Glomerular visceral epithelial cell (primary cell): ENCODE measurements at regions not wholly inside any gene's neighbourhood (a gene's known extent, or its start where the extent isn't known, plus 50 kb on each side); places are given as distances from the start of the nearest gene placed in this dataset.
"Not testable (repeated sequence)": the region's sequence is repeated elsewhere in the genome, so short reads cannot be mapped to it uniquely, and the experiment has no call there.

Source experiments
- DNase-seq: peaks from one replicate; pipeline ENCODE4 v3.0.0-alpha.2; 2016; ENCODE audit errors: extremely low spot score

DNA sequence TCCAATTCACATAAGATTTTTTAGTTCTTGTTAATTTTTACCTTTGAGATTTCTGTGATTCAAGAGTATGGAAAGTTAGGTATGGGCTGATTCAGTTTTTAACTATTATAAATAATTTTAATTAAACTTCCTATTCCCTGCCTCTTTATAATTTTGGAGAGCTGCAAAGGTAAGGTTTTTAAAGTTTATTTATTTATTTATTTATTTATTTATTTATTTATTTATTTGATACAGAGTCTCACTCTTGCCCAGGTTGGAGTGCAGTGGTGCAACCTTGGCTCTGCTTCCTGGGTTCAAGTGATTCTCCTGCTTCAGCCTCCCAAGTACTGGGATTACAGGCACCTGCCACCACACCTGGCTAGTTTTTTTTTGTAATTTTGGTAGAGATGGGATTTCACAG lies 215.5 kb upstream of the FIGN start:
- no peak for DNase-seq

GRCh38 chr2:163949693-163950092 lies 213.9 kb upstream of the FIGN start:
- no peak for DNase-seq

DNA sequence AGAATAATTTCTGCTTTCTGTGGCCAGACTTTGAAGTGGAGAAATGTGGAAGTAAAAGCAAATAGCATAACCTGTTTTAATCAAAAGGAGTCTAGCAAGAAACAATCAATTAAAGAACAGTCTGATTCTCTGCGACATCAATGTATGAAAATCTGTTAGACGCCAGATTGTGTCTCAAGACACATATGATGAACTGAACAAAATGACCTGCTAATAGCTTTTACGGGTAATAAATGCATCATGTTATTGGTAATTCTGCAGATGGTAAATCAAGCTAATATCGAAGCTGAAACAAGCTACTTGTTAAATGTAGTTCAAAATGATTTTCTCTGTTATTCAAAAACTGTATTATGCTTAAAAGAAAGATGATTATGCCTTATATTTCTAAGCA lies 208.5 kb upstream of the FIGN start:
- DNase-seq = no peak

DNA sequence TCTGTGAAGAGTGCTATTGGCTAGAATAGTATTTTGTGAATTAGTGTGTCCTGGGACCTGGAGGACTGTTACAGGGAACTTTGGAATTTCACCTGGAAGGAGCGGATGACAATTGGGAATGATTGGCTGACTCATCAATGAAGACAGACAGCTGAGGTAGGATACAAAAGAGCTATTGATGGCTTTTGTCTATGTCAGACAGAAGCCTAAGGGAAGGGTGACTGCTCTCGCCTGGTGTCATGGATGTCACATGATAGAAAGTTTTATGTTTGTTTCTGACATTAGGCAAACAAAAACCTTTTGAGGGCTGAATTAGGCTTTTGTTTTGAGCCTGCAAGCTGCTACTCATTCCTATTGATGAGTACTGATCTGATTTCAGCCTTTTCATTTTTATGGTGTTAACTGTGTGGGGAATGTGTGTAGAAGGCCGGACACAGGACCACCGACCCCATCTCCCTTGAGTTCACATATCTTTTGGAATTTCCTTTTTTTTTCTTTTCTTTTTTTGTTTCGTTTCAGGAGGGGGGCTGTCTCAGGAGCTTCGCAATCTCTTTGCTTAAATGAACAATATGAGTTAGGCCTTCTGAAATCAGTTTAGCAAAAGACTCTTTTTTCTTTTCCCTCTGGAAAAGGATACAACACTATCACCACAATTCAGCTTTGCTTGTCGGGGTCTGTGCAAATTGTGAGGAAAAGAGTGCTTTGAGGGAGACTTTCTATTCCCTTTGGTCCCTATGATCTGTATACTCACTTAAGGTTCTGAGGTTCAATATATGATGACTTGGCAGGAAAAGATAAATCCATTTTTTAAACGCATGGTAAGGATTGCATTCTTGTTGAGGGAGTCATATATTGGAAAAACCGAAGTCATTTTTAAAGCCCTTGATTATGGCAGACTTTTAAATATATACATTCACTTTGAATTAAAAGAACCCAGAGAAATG lies 207.9 kb upstream of the FIGN start:
- DNase-seq = no peak

DNA sequence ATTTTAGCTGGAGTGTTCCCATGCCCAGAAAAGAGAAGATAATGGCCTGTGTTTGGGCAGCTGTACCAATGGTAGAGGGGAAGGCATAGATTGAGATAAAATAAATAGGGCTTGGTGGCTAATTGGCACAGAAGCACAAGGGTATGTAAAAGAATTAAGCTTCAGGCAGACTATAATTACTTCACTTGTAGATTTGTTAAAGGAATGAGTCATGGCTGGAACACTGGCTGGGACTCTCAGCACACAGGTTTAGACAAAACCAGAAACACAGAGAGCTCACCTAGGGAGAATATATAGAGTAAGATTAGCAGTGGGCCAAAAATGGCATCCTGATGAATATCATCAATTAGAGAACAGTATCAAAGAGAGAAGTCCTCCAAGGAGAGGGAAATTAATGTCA lies 198.3 kb upstream of the FIGN start:
- no peak for DNase-seq

- DNase-seq = no peak
These were observed 183.9 kb upstream of the FIGN start for GRCh38 chr2:163919717-163920116.

DNA sequence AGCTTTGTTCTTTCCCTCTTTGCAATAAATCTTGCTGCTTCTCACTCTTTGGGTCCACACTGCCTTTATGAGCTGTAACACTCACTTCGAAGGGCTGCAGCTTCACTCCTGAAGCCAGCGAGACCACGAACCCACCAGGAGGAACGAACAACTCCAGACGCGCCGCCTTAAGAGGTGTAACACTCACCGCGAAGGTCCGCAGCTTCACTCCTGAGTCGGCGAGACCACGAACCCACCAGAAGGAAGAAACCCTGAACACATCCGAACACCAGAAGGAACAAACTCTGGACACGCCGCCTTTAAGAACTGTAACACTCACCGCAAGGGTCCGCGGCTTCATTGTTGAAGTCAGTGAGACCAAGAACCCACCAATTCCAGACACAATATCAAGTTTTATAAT lies 178.7 kb upstream of the FIGN start:
- not testable (repeated sequence) for DNase-seq

- DNase-seq = not testable (repeated sequence)
These were observed 177.7 kb upstream of the FIGN start for GRCh38 chr2:163913532-163913944.

DNA sequence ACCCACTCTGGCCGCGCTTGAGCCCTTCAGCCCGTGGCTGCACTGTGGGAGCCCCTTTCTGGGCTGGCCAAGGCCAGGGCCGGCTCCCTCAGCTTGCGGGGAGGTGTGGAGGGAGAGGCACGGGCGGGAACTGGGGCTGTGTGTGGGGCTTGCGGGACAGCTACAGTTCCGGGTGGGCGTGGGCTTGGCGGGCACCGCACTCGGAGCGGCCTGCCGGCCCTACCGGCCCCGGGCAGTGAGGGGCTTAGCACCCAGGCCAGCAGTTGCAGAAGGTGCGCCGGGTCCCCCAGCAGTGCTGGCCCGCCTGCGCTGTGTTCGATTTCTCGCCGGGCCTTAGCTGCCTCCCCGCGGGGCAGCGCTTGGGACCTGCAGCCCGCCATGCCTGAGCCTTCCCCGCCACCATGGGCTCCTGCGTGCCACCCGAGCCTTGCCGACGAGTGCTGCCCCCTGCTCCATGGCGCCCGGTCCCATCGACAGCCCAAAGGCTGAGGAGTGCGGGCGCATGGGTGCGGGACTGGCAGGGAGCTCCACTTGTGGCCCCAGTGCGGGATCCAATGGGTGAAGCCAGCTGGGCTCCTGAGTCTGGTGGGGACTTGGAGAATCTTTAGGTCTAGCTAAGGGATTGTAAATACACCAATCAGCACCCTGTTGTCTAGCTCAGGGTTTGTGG lies 173.7 kb upstream of the FIGN start:
- no peak for DNase-seq

GRCh38 chr2:163906410-163906809 lies 170.6 kb upstream of the FIGN start:
- no peak for DNase-seq

DNA sequence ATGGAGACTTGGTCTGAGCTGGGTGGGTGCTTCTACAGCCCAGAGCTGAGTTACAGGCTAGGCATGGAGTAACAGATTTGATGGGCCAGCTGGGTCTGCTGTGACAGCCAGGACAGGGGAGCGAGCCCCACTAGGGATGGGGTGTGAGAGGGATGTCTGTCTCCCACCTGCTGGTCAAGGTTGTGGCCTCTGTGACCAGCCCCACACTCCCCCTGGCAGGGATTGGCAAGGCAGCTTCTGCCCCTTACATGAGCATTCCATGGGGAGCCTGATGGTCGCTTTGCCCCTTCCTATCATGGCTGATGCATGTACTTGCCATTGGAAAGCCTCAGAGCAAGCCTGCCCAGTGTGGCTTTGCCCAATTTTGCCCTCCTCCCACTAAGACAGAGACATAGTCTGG lies 162.0 kb upstream of the FIGN start:
- DNase-seq = no peak

DNA sequence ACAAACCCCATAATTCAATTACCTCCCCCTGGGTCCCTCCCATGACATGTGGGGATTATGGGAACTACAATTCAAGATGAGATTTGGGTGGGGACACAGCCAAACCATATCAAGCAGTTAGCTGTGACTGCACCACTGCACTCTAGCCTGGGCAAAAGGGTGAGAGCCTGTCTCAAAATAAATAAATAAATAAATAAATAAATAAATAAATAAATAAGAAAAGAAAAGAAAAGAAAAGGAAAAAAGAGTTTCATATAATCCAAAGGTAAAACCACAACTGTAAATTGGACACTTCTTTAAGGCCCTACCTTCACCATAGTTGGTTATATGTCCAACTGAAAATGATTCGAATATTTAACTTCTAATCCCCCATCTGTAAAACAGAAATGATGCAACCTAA lies 157.6 kb upstream of the FIGN start:
- not testable (repeated sequence) for DNase-seq

- DNase-seq = no peak
These were observed 152.8 kb upstream of the FIGN start for GRCh38 chr2:163888591-163888990.

- DNase-seq = no peak
These were observed 151.4 kb upstream of the FIGN start for GRCh38 chr2:163887182-163887581.

DNA sequence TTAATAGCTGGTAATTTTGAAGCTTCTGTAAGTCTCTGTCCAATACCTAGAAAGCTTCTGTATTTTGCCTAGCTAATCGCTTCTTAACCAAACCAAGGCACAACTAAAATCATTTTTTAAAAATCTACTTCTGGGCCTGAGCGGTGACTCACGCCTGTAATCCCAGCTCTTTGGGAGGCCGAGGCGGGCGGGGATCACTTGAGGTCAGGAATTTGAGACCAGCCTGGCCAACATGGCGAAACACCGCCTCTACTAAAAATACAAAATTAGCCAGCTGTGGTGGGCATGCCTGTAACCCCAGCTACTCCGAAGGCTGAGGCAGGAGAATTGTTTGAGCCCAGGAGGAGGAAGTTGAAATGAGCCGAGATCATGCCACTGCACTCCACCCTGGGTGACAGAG lies 148.6 kb upstream of the FIGN start:
- no peak for DNase-seq

GRCh38 chr2:163878718-163879117 lies 142.9 kb upstream of the FIGN start:
- DNase-seq = peak; percentile 9

DNA sequence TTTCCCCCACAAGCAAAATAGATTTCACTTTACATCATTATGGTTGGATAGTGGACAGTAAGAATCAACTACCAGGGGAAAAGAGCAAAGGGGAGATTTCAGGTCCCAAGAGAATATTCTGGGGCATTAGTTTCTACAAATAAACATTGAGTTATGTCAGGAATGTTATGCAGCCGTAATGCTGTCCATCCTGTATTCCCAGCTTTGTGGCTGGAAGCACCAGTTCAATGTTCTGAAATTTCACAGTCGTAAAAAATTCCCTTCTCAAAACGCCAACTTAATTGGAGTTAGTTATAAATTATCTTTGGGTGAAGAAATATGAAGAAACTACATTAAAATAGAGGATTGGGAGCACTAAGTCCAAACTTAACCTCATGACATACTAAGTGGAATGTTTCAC lies 141.5 kb upstream of the FIGN start:
- peak; percentile 47 for DNase-seq

DNA sequence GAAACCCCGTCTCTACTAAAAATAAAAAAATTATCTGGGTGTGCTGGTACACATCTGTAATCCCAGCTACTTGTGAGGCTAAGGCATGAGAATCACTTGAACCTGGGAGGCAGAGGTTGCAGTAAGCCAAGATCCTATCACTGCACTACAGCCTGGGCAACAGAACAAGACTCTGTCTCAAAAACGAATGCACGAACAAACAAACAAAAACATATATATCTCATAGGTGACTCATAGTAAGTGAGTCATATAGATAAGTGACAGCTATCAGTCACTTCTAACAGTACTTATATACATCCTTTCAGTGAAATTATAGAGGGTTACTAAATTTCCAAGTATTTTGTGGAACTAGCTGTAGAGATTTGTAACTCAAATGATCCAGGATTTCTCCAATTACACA lies 127.3 kb upstream of the FIGN start:
- DNase-seq = no peak

DNA sequence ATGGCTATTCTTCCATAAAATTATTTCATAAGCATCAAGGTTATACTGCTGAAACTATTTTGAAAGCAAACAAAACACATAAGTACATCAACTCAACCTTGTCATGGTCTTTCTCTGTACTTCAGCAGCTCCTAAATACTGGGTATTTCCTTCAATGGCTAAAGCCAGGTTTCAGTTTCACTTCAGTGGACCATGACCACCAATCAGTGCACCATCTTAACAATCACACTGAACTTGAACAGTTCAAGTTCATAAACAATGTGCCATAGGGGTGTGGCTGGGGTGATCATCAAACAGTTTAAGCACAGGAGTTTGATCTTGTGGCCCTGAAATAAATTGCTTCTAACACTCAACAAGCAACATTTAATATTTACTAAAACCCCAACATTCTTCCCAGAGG lies 124.1 kb upstream of the FIGN start:
- peak; percentile 25 for DNase-seq

DNA sequence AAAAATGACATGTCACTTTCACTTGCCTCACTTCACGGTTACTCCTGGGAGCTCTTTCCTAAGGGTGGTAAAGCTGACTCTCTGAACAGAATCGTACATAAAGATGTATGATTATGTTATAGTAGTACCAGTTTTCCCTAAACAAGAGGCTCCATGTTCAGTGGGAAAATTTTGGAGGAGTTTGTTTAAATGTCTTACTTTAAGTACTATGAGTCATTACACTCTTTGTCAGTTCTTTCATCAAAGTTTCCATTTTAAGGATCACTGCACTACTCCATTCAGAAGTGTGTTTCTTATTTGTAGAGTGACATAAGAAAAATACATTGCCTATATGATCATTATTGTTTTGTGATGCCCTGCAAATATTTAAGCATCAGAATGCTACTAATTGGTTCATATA lies 121.1 kb upstream of the FIGN start:
- DNase-seq = no peak

GRCh38 chr2:163852616-163853015 lies 116.8 kb upstream of the FIGN start:
- no peak for DNase-seq

DNA sequence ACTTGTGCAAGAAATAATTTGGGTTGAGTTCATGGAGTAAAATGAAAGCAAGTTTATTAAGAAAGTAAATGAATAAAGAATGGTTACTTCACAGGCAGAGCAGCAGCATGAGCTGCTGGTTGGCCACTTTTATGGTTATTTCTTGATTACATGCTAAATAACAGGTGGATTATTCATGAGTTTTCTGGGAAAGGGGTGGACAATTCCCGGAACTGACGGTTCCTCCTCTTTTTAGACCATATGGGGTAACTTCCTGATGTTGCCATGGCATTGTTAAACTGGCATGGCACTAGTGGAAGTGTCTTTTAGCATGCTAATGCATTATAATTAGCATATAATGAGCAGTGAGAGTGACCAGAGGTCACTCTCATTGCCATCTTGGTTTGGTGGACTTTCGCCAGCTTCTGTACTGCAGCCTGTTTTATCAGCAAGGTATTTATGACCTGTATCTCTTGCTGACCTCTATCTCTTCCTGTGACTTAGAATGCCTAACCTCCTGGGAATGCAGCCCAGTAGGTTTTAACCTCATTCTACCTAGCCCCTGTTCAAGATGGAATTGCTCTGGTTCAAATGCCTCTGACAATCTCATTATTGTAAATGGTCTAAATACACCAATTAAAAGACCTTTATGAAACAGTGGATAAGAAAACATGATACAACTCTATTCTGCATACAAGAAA lies 114.1 kb upstream of the FIGN start:
- no peak for DNase-seq

- DNase-seq = no peak
These were observed 103.1 kb upstream of the FIGN start for GRCh38 chr2:163838890-163839289.
